ENCODE measurements at regions not wholly inside any gene's neighbourhood (a gene's known extent, or its start where the extent isn't known, plus 50 kb on each side); places are given as distances from the start of the nearest gene placed in this dataset.
A peak's percentile ranks its signal among the peaks of the same experiment; 100 is the strongest.
"Not testable (repeated sequence)": the region's sequence is repeated elsewhere in the genome, so short reads cannot be mapped to it uniquely, and the experiment has no call there.

- H3K27ac ChIP-seq = no peak overlapping the region
- H3K4me1 ChIP-seq = no peaks in the 10 kb centered on the region
- H3K9me3 ChIP-seq = no peaks in the 10 kb centered on the region
- H3K27me3 ChIP-seq (ENCODE audit: low read depth) = no peaks in the 10 kb centered on the region
- DNase-seq (no peak), ATAC-seq (no peak)
- H3K4me3 ChIP-seq = no peak overlapping the region
- TF ChIP-seq, protein P1, sequence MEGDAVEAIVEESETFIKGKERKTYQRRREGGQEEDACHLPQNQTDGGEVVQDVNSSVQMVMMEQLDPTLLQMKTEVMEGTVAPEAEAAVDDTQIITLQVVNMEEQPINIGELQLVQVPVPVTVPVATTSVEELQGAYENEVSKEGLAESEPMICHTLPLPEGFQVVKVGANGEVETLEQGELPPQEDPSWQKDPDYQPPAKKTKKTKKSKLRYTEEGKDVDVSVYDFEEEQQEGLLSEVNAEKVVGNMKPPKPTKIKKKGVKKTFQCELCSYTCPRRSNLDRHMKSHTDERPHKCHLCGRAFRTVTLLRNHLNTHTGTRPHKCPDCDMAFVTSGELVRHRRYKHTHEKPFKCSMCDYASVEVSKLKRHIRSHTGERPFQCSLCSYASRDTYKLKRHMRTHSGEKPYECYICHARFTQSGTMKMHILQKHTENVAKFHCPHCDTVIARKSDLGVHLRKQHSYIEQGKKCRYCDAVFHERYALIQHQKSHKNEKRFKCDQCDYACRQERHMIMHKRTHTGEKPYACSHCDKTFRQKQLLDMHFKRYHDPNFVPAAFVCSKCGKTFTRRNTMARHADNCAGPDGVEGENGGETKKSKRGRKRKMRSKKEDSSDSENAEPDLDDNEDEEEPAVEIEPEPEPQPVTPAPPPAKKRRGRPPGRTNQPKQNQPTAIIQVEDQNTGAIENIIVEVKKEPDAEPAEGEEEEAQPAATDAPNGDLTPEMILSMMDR (IDR thresholded peaks at IDR 0.05) = no peak
- H3K36me3 ChIP-seq = no peaks in the 10 kb centered on the region
- intact Hi-C loops (cut with DNase I) = no loop called here
These were observed 197.6 kb upstream of the SMLR1 start for GRCh38 chr6:130629640-130630039.

- DNase-seq (no peak), ATAC-seq (peak in 1 of 2 donors; percentile 19)
- H3K27me3 ChIP-seq (ENCODE audit: low read depth) = no peaks in the 10 kb centered on the region
- intact Hi-C loops (cut with DNase I) = no loop called here
- H3K27ac ChIP-seq = no peak overlapping the region
- H3K36me3 ChIP-seq = no peaks in the 10 kb centered on the region
- no peak overlapping the region for H3K4me3 ChIP-seq
- no peaks in the 10 kb centered on the region for H3K4me1 ChIP-seq
- TF ChIP-seq, protein P1 (IDR thresholded peaks at IDR 0.05) = no peak
- no peaks in the 10 kb centered on the region for H3K9me3 ChIP-seq
These were observed 194.9 kb upstream of the SMLR1 start for GRCh38 chr6:130632277-130632676.

DNA sequence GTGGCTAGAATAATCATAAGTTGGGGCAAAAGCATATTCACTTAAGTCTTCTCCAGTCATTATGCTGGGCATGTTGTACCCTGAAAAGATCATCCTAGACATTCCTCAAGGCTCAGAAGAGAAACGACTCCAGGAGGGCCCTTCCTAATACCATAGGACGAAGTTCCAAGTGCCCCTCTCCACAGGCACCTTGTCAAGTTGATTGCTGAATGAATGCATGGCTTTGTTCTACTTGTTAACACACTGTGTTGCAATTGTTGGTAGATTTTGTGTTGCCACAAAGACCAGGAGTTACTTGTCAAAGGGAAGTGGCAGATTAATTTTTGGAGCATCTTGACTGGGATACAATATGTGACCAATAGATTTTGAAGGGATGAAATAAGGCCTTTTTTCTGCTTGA is 194.3 kb upstream of the SMLR1 start:
- intact Hi-C loops (cut with DNase I) = no loop called here
- ATAC-seq = no peak
- no peaks in the 10 kb centered on the region for H3K36me3 ChIP-seq

DNA sequence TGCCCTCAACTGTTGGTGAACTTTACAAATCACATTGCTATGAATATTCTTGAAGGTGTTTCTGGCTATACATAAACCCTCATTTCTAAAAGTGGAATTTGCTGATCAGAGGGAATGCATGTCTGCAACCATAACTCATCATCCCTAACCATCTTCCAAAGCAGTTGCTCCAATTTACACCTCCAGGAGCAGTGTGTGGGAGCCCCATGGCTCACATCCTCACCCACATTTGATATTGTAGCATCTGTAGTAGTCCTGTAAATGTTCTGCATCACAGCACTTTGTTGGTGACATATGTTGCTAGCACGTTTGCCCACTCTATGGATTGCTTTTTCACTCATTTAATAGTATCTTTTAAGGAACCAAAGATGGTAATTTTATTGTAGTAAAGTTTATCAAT is 183.8 kb upstream of the SMLR1 start:
- H3K4me1 ChIP-seq = no peaks in the 10 kb centered on the region
- no peaks in the 10 kb centered on the region for H3K9me3 ChIP-seq
- no peaks in the 10 kb centered on the region for H3K27me3 ChIP-seq (ENCODE audit: low read depth)
- ATAC-seq = no peak
- intact Hi-C loops (cut with DNase I) = no loop called here
- no peak overlapping the region for H3K27ac ChIP-seq
- no peak for DNase-seq
- no peak overlapping the region for H3K4me3 ChIP-seq
- TF ChIP-seq, protein P1 (IDR thresholded peaks at IDR 0.05) = no peak
- no peaks in the 10 kb centered on the region for H3K36me3 ChIP-seq

More for the DNA sequence above, 194.3 kb upstream of the SMLR1 start:
- no peak overlapping the region for H3K27ac ChIP-seq
- H3K9me3 ChIP-seq = no peaks in the 10 kb centered on the region
- TF ChIP-seq, protein P1 (IDR thresholded peaks at IDR 0.05) = no peak
- DNase-seq = no peak
- H3K27me3 ChIP-seq (ENCODE audit: low read depth) = no peaks in the 10 kb centered on the region
- no peaks in the 10 kb centered on the region for H3K4me1 ChIP-seq
- no peak overlapping the region for H3K4me3 ChIP-seq

DNA sequence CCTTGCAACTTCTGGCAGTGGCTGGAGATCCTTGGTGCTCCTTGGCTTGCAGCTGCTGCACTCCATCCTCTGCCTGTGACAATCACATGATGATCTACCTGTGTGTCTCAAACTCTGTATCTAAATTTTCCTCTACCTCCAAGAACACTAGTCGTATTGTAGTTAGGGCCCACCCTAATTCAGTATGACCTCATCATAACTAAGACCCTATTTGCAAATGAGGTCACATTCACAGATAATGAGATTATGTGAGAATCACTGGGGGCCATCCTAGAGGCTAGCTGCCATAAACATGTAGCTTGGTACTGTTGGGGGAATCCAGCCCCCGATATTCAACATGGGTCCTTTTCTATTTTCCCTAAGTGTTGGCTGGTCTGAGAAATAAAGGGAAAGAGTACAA is 183.0 kb upstream of the SMLR1 start:
- ATAC-seq = no peak
- Histone ChIP-seq H3K4me1 (no peaks in the 10 kb centered on the region), H3K4me3 (no peak overlapping the region), H3K36me3 (no peaks in the 10 kb centered on the region), H3K9me3 (no peaks in the 10 kb centered on the region), H3K27me3 (ENCODE audit: low read depth) (no peaks in the 10 kb centered on the region), H3K27ac (no peak overlapping the region)
- TF ChIP-seq, protein P1 (IDR thresholded peaks at IDR 0.05) = no peak
- no peak for DNase-seq
- intact Hi-C loops (cut with DNase I) = no loop called here

- H3K4me3 ChIP-seq; H3K27ac ChIP-seq; intact Hi-C loops (cut with DNase I); ATAC-seq; H3K9me3 ChIP-seq; H3K36me3 ChIP-seq; H3K27me3 ChIP-seq (ENCODE audit: low read depth); DNase-seq; H3K4me1 ChIP-seq: not testable (repeated sequence)
These were observed 182.4 kb upstream of the SMLR1 start for GRCh38 chr6:130644769-130645168.
